ENCODE measurements at regions not wholly inside any gene's neighbourhood (a gene's known extent, or its start where the extent isn't known, plus 50 kb on each side); places are given as distances from the start of the nearest gene placed in this dataset.
A peak's percentile ranks its signal among the peaks of the same experiment; 100 is the strongest.
"Not testable (repeated sequence)": the region's sequence is repeated elsewhere in the genome, so short reads cannot be mapped to it uniquely, and the experiment has no call there.

- H3K27me3 Mint-ChIP-seq: peaks cover 0 to 3% (median 0%) of the 10 kb centered on the region in 5 donors
- peaks cover 0 to 8% (median 0%) of the 10 kb centered on the region in 9 donors for H3K9me3 Mint-ChIP-seq
- H3K4me1 Mint-ChIP-seq: peaks cover 0 to 8% (median 5%) of the 10 kb centered on the region in 4 donors
- POLR2A ChIA-PET: no interaction called here
- no peak overlapping the region for H3K4me3 Mint-ChIP-seq
- no peak for ATAC-seq
- no peak overlapping the region for H3K27ac Mint-ChIP-seq
- H3K36me3 Mint-ChIP-seq: peaks cover 0 to 3% (median 0%) of the 10 kb centered on the region in 3 donors
- no peak for DNase-seq
Measured at GRCh38 chr3:194950906-194951628, 265.4 kb downstream of the FAM43A start.

- H3K9me3 Mint-ChIP-seq, H3K4me3 Mint-ChIP-seq, H3K27me3 Mint-ChIP-seq, H3K4me1 Mint-ChIP-seq, POLR2A ChIA-PET, DNase-seq, ATAC-seq, H3K36me3 Mint-ChIP-seq: not testable (repeated sequence)
- peak overlapping the region in 1 of 10 donors; percentile 34 for H3K27ac Mint-ChIP-seq
Measured at GRCh38 chr3:194951629-194951920, 265.9 kb downstream of the FAM43A start.

- no peak for DNase-seq
- no peak overlapping the region for H3K27ac Mint-ChIP-seq
- peaks cover 0 to 8% (median 0%) of the 10 kb centered on the region in 9 donors for H3K9me3 Mint-ChIP-seq
- peaks cover 0 to 3% (median 0%) of the 10 kb centered on the region in 5 donors for H3K27me3 Mint-ChIP-seq
- peaks cover 0 to 3% (median 0%) of the 10 kb centered on the region in 3 donors for H3K36me3 Mint-ChIP-seq
- ATAC-seq: no peak
- POLR2A ChIA-PET: no interaction called here
- H3K4me3 Mint-ChIP-seq: no peak overlapping the region
- peaks cover 0 to 8% (median 5%) of the 10 kb centered on the region in 4 donors for H3K4me1 Mint-ChIP-seq
Measured at GRCh38 chr3:194951931-194952582, 266.4 kb downstream of the FAM43A start.

- Mint-ChIP-seq H3K4me3 (no peak overlapping the region), H3K27me3 (peaks cover 0 to 3% (median 0%) of the 10 kb centered on the region in 5 donors), H3K9me3 (peaks cover 0 to 4% (median 0%) of the 10 kb centered on the region in 9 donors), H3K36me3 (no peaks in the 10 kb centered on the region), H3K27ac (peak overlapping the region in 1 of 10 donors; percentile 85), H3K4me1 (peaks cover 0 to 8% (median 5%) of the 10 kb centered on the region in 4 donors)
- POLR2A ChIA-PET: no interaction called here
- DNase-seq (no peak), ATAC-seq (no peak)
Measured at GRCh38 chr3:194952841-194953241, 267.2 kb downstream of the FAM43A start.

GRCh38 chr3:194953291-194953690 is 267.6 kb downstream of the FAM43A start:
- no peak overlapping the region for H3K4me3 Mint-ChIP-seq
- POLR2A ChIA-PET: no interaction called here
- H3K4me1 Mint-ChIP-seq: peaks cover 0 to 8% (median 5%) of the 10 kb centered on the region in 4 donors
- peak overlapping the region in 1 of 10 donors; percentile 85 for H3K27ac Mint-ChIP-seq
- peaks cover 0 to 4% (median 0%) of the 10 kb centered on the region in 9 donors for H3K9me3 Mint-ChIP-seq
- H3K36me3 Mint-ChIP-seq: no peaks in the 10 kb centered on the region
- DNase-seq (no peak), ATAC-seq (no peak)
- peaks cover 0 to 3% (median 0%) of the 10 kb centered on the region in 5 donors for H3K27me3 Mint-ChIP-seq

- ATAC-seq (no peak), DNase-seq (no peak)
- Mint-ChIP-seq H3K36me3 (no peaks in the 10 kb centered on the region), H3K4me3 (peak overlapping the region in 1 of 10 donors; percentile 43), H3K27me3 (peaks cover 0 to 7% (median 3%) of the 10 kb centered on the region in 5 donors), H3K9me3 (no peaks in the 10 kb centered on the region), H3K4me1 (peaks cover 0 to 8% (median 5%) of the 10 kb centered on the region in 4 donors), H3K27ac (peak overlapping the region in 2 of 10 donors; percentile 48 to 60)
- POLR2A ChIA-PET: no interaction called here
Measured at GRCh38 chr3:194955546-194955945, 269.9 kb downstream of the FAM43A start.

- no peak overlapping the region for H3K4me3 Mint-ChIP-seq
- H3K27me3 Mint-ChIP-seq: peaks cover 0 to 7% (median 3%) of the 10 kb centered on the region in 5 donors
- no peak overlapping the region for H3K27ac Mint-ChIP-seq
- ATAC-seq (no peak), DNase-seq (no peak)
- H3K36me3 Mint-ChIP-seq: no peaks in the 10 kb centered on the region
- POLR2A ChIA-PET: no interaction called here
- peaks cover 0 to 8% (median 5%) of the 10 kb centered on the region in 4 donors for H3K4me1 Mint-ChIP-seq
- H3K9me3 Mint-ChIP-seq: no peaks in the 10 kb centered on the region
Measured at GRCh38 chr3:194955979-194956696, 270.5 kb downstream of the FAM43A start.

- Mint-ChIP-seq H3K4me1 (peaks cover 0 to 8% (median 5%) of the 10 kb centered on the region in 4 donors), H3K27me3 (peaks cover 0 to 7% (median 3%) of the 10 kb centered on the region in 5 donors), H3K27ac (no peak overlapping the region), H3K36me3 (no peaks in the 10 kb centered on the region), H3K9me3 (no peaks in the 10 kb centered on the region), H3K4me3 (no peak overlapping the region)
- no peak for DNase-seq
- ATAC-seq: no peak
- POLR2A ChIA-PET: no interaction called here
Measured at GRCh38 chr3:194956697-194957396, 271.2 kb downstream of the FAM43A start.

- ATAC-seq (no peak), DNase-seq (no peak)
- Mint-ChIP-seq H3K27ac (no peak overlapping the region), H3K4me3 (no peak overlapping the region), H3K36me3 (no peaks in the 10 kb centered on the region), H3K9me3 (no peaks in the 10 kb centered on the region), H3K4me1 (peaks cover 0 to 8% (median 5%) of the 10 kb centered on the region in 4 donors), H3K27me3 (peaks cover 0 to 7% (median 3%) of the 10 kb centered on the region in 5 donors)
- POLR2A ChIA-PET: no interaction called here
Measured at GRCh38 chr3:194957743-194958240, 272.1 kb downstream of the FAM43A start.

GRCh38 chr3:194959217-194959616 is 273.5 kb downstream of the FAM43A start:
- Mint-ChIP-seq H3K4me3 (no peak overlapping the region), H3K27me3 (peaks cover 0 to 7% (median 3%) of the 10 kb centered on the region in 5 donors), H3K36me3 (no peaks in the 10 kb centered on the region), H3K4me1 (no peaks in the 10 kb centered on the region), H3K9me3 (no peaks in the 10 kb centered on the region), H3K27ac (no peak overlapping the region)
- POLR2A ChIA-PET: no interaction called here
- ATAC-seq: no peak
- no peak for DNase-seq

GRCh38 chr3:194959666-194960065 is 274.0 kb downstream of the FAM43A start:
- H3K9me3 Mint-ChIP-seq, POLR2A ChIA-PET, DNase-seq, H3K27ac Mint-ChIP-seq, H3K36me3 Mint-ChIP-seq, H3K4me3 Mint-ChIP-seq, ATAC-seq, H3K4me1 Mint-ChIP-seq, H3K27me3 Mint-ChIP-seq: not testable (repeated sequence)

GRCh38 chr3:194960446-194961032 is 274.9 kb downstream of the FAM43A start:
- DNase-seq: no peak
- H3K27me3 Mint-ChIP-seq: peaks cover 0 to 6% (median 3%) of the 10 kb centered on the region in 5 donors
- no peaks in the 10 kb centered on the region for H3K4me1 Mint-ChIP-seq
- POLR2A ChIA-PET: no interaction called here
- no peaks in the 10 kb centered on the region for H3K9me3 Mint-ChIP-seq
- ATAC-seq: no peak
- no peak overlapping the region for H3K4me3 Mint-ChIP-seq
- H3K27ac Mint-ChIP-seq: no peak overlapping the region
- H3K36me3 Mint-ChIP-seq: no peaks in the 10 kb centered on the region

All from naive thymus-derived CD8-positive, alpha-beta T cell (primary cell).